ENCODE measurements at regions not wholly inside any gene's neighbourhood (a gene's known extent, or its start where the extent isn't known, plus 50 kb on each side); places are given as distances from the start of the nearest gene placed in this dataset.

DNA sequence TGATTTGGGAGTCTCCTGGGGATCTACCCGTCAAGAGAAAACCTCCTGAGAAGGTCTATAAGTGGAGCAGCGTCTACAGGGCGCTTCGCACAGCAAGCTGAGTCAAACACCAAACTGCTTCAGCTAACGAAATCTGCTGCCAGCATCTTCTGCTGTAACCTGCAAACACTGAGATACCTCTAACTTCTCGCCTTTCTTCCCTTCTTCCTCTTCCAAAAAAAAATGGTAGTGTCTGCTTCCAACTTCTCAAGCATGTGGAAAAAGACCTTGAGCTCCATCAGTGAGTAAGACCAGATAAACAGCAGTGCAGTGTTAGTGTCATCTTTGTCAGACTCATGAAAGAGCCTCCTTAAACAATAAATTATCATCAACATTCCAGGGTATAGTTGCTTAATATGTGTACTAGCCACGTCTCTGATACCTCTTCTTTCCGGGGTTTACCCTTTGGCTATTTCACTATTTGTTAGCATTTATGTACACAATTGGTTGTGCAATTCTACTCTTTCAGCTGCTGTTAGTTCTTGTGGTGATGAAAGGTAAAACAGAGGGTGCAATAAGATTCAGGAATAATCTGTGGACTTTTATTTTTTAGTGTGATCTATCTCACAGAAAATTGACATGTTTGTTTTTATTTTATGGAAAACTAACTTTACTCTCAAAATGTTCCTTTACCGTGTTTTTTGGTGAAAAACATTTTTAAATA lies 81.6 kb downstream of the LLPH start:
- TF ChIP-seq, protein P1, sequence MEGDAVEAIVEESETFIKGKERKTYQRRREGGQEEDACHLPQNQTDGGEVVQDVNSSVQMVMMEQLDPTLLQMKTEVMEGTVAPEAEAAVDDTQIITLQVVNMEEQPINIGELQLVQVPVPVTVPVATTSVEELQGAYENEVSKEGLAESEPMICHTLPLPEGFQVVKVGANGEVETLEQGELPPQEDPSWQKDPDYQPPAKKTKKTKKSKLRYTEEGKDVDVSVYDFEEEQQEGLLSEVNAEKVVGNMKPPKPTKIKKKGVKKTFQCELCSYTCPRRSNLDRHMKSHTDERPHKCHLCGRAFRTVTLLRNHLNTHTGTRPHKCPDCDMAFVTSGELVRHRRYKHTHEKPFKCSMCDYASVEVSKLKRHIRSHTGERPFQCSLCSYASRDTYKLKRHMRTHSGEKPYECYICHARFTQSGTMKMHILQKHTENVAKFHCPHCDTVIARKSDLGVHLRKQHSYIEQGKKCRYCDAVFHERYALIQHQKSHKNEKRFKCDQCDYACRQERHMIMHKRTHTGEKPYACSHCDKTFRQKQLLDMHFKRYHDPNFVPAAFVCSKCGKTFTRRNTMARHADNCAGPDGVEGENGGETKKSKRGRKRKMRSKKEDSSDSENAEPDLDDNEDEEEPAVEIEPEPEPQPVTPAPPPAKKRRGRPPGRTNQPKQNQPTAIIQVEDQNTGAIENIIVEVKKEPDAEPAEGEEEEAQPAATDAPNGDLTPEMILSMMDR (IDR thresholded peaks at IDR 0.05 in 8 of 11, conservative IDR thresholded peaks at IDR 0.05 in 3 of 11) = no peak
- TF ChIP-seq POLR2A (IDR thresholded peaks at IDR 0.05) (no peak), POLR2AphosphoS5 (IDR thresholded peaks at IDR 0.05) (no peak)
